Glomerular visceral epithelial cell (primary cell): ENCODE measurements at regions not wholly inside any gene's neighbourhood (a gene's known extent, or its start where the extent isn't known, plus 50 kb on each side); places are given as distances from the start of the nearest gene placed in this dataset.
"Not testable (repeated sequence)": the region's sequence is repeated elsewhere in the genome, so short reads cannot be mapped to it uniquely, and the experiment has no call there.

Source experiments
- DNase-seq: peaks from one replicate; pipeline ENCODE4 v3.0.0-alpha.2; 2016; ENCODE audit errors: extremely low spot score

DNA sequence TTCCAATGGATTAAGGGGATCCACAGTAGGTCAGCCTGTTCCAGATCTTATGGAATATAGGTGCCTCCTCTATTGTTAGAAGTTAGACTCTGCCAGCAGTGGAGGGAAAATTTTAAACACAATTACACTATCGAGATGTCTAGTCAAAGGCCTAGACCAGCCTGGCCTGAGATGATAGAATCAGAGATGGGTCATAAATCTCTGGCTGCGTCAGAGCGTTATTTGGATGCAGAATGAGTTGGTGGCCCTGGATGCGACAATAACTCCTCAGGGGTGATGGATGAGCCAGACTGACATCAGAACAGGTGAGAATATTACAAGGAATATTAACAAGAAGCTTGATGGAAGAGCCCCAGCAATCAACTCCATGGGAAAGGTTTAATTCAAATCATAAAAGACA lies 149.3 kb upstream of the TCF4 start:
- no peak for DNase-seq

DNA sequence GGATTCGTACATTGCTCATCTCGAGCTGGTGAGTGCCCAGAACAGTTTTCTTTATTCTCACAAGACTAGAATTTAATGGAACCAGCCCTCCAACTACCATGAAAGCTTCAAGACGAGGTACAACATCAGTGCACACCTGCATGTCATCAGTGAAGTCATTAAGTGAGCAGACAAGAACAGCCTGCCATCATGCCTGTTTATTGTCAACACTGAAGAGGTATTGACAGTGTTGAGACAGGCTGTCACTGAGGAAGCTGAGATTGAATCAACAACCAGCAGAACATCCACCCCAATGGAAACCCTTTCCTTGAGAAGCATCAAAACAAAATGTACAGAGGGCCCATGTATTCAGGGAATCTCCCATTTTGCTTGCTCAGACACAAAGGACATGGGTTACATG lies 148.0 kb upstream of the TCF4 start:
- DNase-seq: no peak

DNA sequence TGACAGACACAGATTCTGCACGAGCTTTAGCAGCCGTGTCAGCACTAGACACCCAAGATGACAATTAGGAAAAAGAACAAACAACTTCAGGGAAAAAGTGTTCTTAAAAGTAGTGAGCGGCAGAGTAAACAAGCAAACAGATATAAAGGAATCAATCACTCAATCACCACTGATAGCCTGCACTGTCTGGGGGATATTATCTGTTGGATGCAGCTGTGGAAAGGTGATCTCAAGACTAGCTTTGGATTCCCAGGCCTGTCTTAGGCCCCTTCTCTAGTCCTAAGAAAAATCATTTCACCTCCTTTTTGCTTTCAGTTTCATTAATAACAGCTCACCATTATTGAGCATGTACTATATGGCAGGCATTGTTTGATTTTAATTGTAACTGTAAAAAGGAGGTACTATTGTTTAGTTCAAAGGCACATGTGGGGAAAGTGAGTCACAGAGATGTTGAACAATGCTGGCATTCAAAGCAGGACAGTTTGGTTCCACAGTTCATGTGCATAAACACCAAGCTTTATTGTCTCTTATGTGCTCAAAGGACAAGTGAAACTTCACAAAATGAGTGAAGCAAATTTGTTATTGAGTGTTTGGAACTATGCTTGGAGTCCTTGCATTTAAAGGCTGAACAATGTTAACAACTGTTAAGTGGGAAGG lies 147.3 kb upstream of the TCF4 start:
- DNase-seq: no peak

DNA sequence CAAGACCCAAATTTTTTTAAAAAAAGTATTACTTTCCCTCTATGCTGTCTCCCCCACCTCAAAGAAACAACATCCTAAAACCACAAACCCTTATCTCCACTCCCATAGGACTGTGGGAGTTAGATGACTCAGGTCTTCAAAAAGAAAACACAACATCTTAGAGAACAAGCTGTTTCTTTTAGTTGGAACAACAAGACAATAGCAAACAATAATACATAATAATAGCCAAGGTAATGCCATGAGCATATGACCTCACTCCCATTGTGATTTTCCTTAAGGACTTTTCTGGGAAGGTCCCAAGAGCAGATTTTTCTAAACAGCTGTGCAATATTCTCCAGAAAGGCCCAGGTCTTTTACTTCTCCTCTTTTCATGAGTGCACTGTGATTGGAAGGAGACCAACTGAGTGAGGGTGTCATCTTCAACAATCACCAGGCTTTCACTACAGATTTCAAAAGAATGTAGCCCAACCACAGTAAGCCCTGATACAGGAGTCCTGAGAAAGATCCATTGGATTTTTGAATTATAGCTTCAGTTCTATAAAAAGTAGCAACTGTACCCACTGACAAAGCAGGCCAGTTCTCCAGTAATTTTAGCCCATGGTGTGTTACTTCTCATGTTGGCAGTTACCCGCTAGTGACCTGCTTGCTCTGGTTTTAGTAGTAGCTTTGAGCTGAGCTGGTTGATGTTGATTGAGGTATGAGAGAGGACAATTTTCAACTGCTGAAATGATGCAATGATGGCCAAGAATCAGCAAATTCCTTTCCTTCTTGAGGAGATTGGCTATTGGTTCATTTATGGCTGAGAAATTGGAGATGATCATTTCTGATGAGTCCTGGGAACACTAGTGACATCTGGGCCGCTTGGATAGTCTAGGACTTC lies 144.5 kb upstream of the TCF4 start:
- no peak for DNase-seq

DNA sequence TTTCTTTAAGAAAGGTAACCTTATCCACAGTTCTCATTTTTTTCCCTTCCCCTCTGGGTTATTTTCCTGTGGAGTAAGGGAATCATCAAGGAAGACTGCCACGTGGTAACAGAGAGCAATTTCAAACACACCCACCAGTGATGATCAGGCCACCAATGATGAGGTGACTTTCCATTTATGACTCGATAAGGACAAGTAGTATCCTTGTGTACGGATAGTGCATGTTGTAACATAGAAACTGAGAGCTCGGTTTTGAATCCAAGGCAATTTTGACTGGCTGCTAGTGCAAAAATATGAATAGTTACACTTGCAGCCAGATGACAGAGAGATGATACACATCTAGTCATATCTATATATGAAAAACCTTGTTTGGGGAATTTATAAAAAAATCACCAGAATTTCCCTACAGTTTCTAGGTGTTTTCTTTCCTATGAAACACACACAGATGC lies 143.6 kb upstream of the TCF4 start:
- DNase-seq: no peak

DNA sequence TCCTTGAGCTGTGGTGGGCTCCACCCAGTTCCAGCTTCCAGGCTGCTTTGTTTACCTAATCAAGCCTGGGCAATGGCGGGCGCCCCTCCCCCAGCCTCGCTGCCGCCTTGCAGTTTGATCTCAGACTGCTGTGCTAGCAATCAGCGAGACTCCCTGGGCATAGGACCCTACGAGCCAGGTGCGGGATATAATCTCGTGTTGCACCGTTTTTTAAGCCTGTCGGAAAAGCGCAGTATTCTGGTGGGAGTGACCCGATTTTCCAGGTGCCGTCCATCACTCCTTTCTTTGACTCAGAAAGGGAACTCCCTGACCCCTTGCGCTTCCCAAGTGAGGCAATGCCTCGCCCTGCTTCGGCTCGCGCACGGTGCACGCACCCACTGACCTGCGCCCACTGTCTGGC lies 133.0 kb upstream of the TCF4 start:
- DNase-seq: not testable (repeated sequence)

DNA sequence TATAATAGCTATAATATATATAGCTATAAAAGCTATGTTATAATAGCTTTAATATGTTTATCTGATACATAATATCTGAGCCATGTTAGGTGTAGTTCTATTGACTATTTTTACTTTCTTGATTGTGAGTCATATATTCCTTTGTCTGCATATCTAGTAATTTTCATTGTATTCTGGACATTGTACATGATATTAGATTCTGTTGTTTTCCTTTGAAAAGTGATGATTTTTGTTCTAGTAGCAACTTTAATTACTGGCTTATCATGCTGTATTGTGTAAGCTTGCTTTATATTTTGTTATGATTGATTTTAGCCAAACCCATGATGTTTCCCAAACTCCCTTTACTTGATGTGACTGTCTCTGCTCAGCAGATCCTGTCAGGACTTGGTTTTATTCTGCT lies 125.7 kb upstream of the TCF4 start:
- DNase-seq: no peak

DNA sequence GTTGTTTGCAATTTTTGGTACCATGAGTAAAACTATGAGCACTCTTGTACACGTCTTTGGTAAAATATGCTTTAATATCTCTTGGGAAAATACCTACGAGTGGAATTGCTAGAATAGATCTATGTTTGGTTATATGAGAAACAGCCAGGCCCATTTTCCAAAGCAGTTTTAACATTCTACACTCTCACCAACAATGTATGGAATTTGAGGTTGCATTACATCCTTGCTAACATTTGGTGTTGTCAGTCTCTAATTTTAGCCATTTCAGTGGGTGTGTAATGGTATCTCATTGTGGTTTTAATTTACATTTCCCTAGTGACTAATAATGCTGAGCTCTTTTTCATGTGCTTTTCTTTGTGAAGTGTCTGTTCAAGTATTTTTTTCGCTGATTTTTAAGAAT lies 118.9 kb upstream of the TCF4 start:
- no peak for DNase-seq

DNA sequence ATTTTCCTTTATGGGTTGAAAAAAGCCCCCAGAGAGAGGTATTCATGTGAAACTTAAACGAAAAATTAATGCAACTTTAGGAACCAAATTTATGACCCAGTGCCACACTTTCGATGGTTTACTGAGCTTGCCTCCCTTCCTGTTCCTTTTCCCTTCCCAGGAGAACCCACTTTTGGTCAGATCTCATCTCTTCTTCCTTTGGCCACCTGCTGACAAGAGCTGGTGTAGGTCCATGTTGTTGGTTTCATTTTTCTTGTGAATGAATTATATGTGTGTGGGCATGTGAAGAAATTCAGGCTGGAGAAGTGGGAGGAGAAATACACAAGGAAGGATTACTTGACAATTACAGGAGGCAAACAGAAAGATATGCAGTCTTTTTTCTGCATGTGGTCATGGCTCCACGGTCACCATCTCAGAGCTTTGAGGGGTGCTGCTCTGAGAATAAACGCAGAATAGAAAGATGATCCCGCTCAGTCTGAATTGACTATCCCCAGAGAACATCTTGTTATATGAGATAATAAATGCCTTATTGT lies 111.3 kb upstream of the TCF4 start:
- DNase-seq: no peak

DNA sequence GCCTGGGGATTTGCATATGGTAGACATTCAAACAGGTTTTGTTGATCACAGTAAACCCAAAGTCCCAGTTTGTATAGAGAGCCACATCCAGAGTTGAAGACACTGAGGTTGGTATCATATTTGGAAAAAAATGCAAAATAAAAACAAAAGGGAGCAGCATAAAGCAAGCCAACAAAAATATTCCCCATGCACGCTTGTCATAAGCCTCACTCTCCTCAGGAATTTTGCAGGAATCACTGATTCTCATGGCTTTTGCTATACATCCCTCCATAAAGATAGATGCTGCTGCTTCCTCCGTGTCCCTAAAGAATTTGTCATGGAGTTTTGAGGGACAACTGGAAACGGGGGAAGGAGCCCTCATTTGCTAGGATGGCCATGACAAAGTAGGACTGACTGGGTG lies 108.8 kb upstream of the TCF4 start:
- DNase-seq: no peak

DNA sequence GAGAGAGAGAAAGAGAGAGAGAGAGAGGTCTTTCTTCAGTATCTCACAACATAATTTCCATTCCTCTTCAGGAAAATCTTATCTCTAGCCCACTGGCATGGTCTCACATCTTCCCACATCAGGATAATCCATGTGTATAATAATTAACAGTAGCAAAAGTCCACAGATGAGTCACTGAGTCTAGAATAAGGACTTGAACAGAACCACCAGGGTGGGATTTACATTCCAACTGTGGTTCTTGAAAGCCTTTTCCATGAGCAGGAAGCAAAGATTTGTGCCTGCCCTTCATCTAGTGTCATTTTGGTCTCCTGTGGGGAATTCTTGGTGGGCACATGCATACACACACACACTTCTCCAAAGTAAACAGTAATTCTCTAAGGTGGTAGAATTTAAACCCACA lies 107.1 kb upstream of the TCF4 start:
- peak; percentile 86 for DNase-seq

DNA sequence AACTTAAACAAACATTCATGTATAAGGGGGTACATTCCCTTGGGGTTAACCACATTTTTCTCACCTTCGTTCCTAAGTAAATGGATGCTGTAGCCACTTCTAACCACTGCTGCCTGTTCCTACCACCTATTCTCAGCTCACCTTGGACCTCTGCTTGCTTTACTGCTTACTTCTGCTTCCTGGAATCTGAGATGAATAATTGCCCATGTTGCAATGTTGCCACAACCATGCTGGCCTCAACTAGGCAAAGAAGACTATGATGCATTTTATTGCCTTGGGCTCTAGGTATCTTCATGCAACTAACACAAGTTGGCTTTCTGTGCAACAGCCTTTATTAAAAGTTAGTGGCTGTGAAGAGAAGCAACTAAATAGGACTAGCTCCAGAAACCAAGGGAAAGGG lies 106.3 kb upstream of the TCF4 start:
- peak; percentile 62 for DNase-seq

DNA sequence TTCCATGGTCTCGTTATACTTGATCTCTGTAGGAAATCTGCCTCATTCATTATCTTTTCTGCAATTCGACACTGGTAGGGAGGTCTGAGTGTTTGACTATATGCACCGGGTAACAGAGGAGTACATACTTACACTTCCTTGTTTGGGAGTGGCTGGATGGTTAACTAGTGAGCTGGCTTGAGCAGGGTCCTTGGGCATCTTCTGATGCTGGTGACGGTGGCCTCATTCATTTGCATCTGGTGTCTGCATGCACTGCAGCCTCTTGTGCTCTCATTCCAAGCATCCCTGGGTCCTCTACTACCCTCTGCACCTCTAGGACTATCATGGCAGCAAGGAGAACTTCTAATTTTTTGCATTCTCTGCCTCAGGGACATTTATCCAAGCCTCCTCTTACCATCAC lies 100.0 kb upstream of the TCF4 start:
- DNase-seq: no peak

DNA sequence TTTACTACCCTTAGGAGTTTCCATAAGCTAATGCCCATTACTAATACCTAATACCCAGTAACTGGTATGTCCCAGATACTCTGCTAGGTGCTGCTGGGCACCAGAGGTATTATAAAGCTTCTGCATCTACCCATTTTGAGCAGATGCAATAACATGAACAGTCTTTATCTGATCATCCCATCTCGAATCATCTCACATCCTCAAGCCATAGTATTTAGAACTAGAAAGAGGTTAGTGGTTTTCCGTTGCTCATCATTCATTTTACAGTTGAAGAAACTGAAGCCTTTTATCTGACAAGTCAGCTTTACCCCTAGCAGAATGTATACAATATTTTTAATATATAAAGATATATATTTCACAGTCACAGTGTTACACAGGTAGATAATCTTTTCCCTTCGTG lies 99.1 kb upstream of the TCF4 start:
- no peak for DNase-seq

DNA sequence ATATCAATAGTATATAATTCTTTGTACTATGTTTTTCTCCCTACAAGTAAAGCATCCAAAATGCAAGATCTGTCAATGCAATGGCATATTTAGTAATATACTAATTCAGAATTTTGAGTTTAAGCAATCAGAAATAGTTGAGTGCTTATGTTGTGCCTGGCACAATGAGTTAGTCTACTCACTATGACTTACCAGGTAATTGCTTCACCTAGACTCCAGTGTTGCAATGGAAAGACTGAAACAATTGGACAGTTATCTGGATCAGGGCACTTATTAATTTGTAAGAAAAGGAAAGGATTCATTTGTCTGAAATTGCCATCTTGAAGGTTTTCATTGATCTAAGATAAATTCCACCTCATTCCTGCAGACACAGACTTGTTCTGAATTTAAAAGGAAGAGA lies 97.6 kb upstream of the TCF4 start:
- DNase-seq: no peak

DNA sequence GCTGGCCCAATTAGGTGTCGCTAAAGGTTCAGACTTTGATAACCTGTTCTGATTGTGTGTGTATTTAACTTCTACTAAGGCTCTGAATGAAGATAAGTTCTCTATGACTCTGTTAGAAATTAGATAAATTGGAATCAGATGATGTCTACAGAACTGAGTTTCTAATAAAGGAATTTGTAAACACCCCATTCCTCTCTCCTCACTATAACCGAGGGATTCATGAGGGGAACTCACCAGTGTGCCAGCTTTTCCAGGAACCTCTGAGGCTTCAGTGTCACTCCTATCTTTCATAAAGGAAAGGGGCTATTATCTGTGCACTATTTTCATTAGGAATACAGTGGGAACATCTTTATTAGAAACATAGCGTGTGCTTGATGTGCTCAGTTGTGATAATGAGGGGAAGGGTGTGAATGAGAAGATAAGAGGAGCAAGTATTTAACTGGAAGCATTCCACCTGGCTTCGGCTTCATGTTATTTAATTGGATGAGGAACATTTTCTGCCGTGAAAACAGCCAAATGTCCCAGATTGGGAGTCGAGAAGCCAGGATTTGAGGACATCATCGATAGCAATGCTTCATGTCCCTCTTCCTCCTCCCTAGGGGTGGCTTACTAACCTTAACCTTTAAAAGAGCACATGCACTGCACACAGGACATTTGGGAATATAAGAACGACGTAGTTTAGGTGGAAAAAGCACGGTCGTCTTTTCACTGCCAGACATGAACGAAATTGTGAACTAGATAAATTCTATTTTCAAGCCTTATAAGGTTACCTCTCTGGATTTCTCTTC lies 84.8 kb upstream of the TCF4 start:
- DNase-seq: no peak

DNA sequence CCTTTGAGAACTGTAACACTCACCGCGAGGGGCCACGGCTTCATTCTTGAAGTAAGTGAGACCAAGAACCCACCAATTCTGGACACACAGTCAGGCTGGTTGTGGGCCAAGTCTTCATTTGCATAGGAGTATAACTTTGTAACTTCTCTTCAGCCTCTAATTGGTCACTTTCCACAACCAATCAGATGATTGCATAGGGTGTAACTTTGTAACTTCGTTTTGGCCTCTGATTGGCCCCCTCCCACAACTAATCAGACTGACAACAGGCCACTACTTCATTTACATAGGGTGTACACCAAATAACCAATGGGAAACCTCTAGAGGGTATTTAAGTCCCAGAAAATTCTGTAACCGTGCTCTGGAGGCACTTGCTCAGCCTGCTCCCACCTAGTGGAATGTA lies 77.5 kb upstream of the TCF4 start:
- no peak for DNase-seq

DNA sequence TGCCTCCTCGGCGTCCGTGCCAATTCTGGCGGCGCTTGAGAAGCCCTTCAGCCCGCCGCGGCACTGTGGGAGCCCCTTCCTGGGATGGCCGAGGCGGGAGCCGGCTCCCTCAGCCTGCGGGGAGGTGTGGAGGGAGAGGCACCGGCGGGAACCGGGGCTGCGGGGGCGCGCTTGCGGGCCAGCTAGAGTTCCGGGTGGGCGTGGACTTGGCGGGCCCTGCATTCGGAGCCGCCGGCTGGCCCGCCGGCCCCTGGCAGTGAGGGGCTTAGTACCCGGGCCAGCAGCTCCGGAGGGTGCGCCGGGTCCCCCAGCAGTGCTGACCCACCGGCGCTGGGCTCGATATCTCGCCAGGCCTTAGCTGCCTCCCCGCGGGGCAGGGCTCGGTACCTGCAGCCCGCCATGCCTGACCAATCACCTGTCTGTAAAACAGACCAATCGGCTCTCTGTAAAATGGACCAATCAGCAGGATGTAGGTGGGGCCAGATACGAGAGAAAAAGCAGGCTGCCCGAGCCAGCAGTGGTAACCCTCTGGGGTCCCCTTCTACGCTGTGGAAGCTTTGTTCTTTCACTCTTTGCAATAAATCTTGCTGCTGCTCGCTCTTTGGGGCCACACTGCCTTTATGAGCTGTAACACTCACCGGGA lies 76.9 kb upstream of the TCF4 start:
- not testable (repeated sequence) for DNase-seq

DNA sequence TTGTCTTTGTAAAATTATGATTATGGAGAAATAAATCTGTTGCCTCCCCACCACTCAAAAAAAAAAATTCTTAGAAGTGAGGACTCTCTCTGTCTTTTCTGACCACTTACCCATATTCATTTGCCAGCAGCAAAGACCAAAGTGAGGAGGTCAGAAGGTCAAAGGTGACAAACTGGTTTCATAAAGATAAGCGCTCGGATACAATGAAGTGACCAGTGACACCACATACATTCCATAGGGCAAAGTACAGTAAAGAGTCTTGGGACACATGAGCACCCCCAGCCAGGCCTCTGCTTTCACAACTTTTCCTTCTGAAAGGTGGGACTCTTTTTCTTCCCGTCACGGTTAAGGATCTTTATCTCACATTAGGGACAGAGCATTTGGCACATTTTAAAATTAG lies 75.9 kb upstream of the TCF4 start:
- DNase-seq: no peak

DNA sequence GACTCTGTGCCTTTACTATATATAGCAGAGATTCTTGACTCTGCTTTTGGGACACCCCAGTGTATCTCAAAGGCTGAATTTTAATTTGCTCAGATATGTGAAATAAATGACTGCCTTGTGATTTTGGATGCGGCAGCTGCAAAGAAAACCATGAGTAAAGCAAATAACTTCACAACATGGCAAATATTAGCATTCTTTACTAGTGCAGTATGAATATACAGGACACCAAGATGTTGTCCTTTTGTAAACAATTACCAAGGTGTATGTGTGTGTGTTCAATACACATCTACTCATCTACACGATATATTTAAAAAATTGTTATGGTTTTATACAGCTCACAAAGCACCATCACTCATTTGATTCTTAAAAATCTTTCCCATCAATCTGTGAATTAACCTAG lies 70.6 kb upstream of the TCF4 start:
- DNase-seq: no peak

DNA sequence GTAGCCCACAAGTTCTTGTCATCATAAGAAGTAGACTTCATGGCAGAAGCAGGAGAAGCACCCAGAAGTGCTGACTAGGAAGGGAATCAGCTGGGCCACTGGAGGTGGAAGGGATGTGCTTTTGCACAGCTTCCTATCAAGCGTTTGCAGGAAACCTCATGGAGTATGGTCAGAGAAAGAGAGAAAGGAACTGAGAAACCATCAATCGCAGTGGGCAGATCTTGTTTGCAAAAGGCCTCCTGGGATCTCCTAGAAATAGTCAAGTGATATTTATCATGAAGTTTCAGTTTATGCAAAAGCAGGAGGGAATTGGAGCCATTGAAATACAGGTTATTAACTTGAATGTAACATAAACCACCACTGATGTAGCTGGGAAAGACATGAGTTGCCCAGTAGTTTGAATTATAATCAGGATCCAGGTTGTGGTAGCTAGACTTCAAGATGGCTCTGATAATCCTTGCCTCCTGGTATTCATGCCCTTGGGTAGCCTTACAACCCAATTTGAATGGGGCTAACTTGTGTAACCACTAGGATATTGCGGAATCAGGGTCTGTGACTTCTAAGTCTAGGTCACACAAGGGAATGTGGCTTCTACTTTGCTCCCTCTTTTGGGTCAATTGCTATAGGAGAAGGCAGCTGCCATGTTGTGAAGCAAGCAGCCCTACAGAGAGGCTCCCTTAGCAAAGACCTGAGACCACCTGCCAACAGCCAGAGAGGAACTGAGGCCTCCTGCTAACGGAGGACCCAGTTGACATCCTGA lies 69.8 kb upstream of the TCF4 start:
- DNase-seq: no peak
